HepG2 (cell line): ENCODE measurements at regions not wholly inside any gene's neighbourhood (a gene's known extent, or its start where the extent isn't known, plus 50 kb on each side); places are given as distances from the start of the nearest gene placed in this dataset.

Source experiments
- HIVEP1 ChIP-seq: sonication (generic); formaldehyde crosslinking; IDR thresholded peaks from 2 replicates; pipeline ENCODE4 v1.4.0; 2020; ENCODE audit warnings: mild to moderate bottlenecking, missing genetic modification reagents
- MXI1 ChIP-seq: IDR thresholded peaks from 3 replicates; pipeline ENCODE4 v1.6.1; 2012; ENCODE audit warnings: low read depth, low read length, inconsistent platforms, borderline replicate concordance
- TF ChIP-seq, protein P1 (sequence below): sonication (generic); formaldehyde crosslinking; IDR thresholded peaks from 2 replicates; pipeline ENCODE4 v1.5.0; 2020; ENCODE audit warnings: mild to moderate bottlenecking, missing genetic modification reagents, moderate library complexity
- TF ChIP-seq, protein P2 (sequence below): sonication (generic); formaldehyde crosslinking; IDR thresholded peaks from 2 replicates; pipeline ENCODE4 v1.8.0; 2022; ENCODE audit warnings: mild to moderate bottlenecking, missing genetic modification reagents, borderline replicate concordance

DNA sequence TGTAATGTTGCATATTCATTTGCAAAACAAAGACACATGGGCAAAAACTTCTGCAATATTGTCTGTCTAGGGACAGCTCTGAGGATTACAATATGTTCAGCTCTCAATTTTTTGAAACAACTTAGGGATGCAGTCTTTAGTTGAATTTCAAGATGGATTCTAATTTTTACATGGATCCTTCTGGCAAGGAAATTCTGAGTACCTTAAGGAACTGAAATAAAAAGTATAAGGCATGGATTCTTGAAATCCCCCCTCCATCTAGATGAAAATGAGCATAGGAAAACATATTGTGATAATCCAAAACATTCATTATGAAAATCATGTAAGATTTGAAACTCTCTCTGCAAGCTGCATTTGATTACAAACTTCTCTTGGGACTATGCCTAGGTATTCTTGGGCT lies 568.6 kb downstream of the CETN3 start:
- no peak for TF ChIP-seq HIVEP1
- TF ChIP-seq, protein P1, sequence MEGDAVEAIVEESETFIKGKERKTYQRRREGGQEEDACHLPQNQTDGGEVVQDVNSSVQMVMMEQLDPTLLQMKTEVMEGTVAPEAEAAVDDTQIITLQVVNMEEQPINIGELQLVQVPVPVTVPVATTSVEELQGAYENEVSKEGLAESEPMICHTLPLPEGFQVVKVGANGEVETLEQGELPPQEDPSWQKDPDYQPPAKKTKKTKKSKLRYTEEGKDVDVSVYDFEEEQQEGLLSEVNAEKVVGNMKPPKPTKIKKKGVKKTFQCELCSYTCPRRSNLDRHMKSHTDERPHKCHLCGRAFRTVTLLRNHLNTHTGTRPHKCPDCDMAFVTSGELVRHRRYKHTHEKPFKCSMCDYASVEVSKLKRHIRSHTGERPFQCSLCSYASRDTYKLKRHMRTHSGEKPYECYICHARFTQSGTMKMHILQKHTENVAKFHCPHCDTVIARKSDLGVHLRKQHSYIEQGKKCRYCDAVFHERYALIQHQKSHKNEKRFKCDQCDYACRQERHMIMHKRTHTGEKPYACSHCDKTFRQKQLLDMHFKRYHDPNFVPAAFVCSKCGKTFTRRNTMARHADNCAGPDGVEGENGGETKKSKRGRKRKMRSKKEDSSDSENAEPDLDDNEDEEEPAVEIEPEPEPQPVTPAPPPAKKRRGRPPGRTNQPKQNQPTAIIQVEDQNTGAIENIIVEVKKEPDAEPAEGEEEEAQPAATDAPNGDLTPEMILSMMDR: no peak
- TF ChIP-seq, protein P2, sequence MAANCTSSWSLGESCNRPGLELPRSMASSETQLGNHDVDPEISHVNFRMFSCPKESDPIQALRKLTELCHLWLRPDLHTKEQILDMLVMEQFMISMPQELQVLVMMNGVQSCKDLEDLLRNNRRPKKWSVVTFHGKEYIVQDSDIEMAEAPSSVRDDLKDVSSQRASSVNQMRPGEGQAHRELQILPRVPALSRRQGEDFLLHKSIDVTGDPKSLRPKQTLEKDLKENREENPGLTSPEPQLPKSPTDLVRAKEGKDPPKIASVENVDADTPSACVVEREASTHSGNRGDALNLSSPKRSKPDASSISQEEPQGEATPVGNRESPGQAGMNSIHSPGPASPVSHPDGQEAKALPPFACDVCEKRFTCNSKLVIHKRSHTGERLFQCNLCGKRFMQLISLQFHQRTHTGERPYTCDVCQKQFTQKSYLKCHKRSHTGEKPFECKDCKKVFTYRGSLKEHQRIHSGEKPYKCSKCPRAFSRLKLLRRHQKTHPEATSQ (CRISPR knock-in tag): no peak
- no peak for TF ChIP-seq MXI1
